SK-N-SH treated with all-trans-retinoic acid at 6 μM for 48 hours (cell line): ENCODE measurements at regions not wholly inside any gene's neighbourhood (a gene's known extent, or its start where the extent isn't known, plus 50 kb on each side); places are given as distances from the start of the nearest gene placed in this dataset.
"Not testable (repeated sequence)": the region's sequence is repeated elsewhere in the genome, so short reads cannot be mapped to it uniquely, and the experiment has no call there.

ENCODE experiments used
- ATAC-seq: fragments of 200-7000 bp; cut with Tn5 transposase; 3 replicates; pipeline ENCODE4 v1.9.1; 2020; ENCODE audit warnings: mild to moderate bottlenecking, moderate library complexity
- ARNTL ChIP-seq: fragments of 450-650 bp; formaldehyde crosslinking; IDR thresholded peaks from 2 replicates; pipeline ENCODE4 v1.5.0; 2020; ENCODE audit warnings: low read depth, mild to moderate bottlenecking, moderate library complexity, borderline replicate concordance
- BACH2 ChIP-seq: fragments of 250-450 bp; sonication (Bioruptor Pico); IDR thresholded peaks from 2 replicates; pipeline ENCODE4 v1.9.0; 2021; ENCODE audit warnings: mild to moderate bottlenecking, borderline replicate concordance
- CSDC2 ChIP-seq: fragments of 250-450 bp; sonication (Bioruptor Pico); IDR thresholded peaks from 2 replicates; pipeline ENCODE4 v1.5.0; 2020; ENCODE audit warnings: mild to moderate bottlenecking, moderate library complexity
- CSRNP3 ChIP-seq: fragments of 250-450 bp; sonication (Bioruptor Pico); IDR thresholded peaks from 2 replicates; pipeline ENCODE4 v1.5.1; 2021; ENCODE audit warnings: mild to moderate bottlenecking, moderate library complexity
- ESRRG ChIP-seq: fragments of 250-450 bp; sonication (Bioruptor Pico); IDR thresholded peaks from 2 replicates; pipeline ENCODE4 v1.6.1; 2021; ENCODE audit warnings: mild to moderate bottlenecking
- GLIS3 ChIP-seq: fragments of 250-450 bp; sonication (Bioruptor Pico); IDR thresholded peaks from 2 replicates; pipeline ENCODE4 v1.5.0; 2020; ENCODE audit warnings: mild to moderate bottlenecking, moderate library complexity
- ISL1 ChIP-seq: fragments of 250-450 bp; sonication (Bioruptor Pico); IDR thresholded peaks from 2 replicates; pipeline ENCODE4 v2.1.2; 2022; ENCODE audit warnings: mild to moderate bottlenecking, moderate library complexity
- OSR1 ChIP-seq: fragments of 250-450 bp; sonication (Bioruptor Pico); IDR thresholded peaks from 2 replicates; pipeline ENCODE4 v1.8.0; 2022; ENCODE audit warnings: moderate library complexity, mild to moderate bottlenecking, inconsistent platforms
- PATZ1 ChIP-seq: fragments of 250-450 bp; sonication (Bioruptor Pico); IDR thresholded peaks from 2 replicates; pipeline ENCODE4 v1.8.0; 2020; ENCODE audit warnings: mild to moderate bottlenecking, moderate library complexity, borderline replicate concordance
- POU6F1 ChIP-seq: fragments of 250-450 bp; sonication (Bioruptor Pico); IDR thresholded peaks from 2 replicates; pipeline ENCODE4 v1.8.0; 2021; ENCODE audit warnings: low read depth, mild to moderate bottlenecking, moderate library complexity, borderline replicate concordance
- PPARA ChIP-seq: fragments of 250-450 bp; sonication (Bioruptor Pico); IDR thresholded peaks from 2 replicates; pipeline ENCODE4 v1.5.0; 2020; ENCODE audit warnings: mild to moderate bottlenecking, borderline replicate concordance
- RARB ChIP-seq: fragments of 250-450 bp; sonication (Bioruptor Pico); IDR thresholded peaks from 2 replicates; pipeline ENCODE4 v1.8.0; 2021; ENCODE audit warnings: mild to moderate bottlenecking, moderate library complexity
- SNAI2 ChIP-seq: fragments of 250-450 bp; sonication (Bioruptor Pico); IDR thresholded peaks from 2 replicates; pipeline ENCODE4 v1.5.0; 2020; ENCODE audit warnings: mild to moderate bottlenecking, moderate library complexity
- TCF4 ChIP-seq: fragments of 250-450 bp; sonication (Bioruptor Pico); IDR thresholded peaks from 2 replicates; pipeline ENCODE4 v1.8.0; 2021; ENCODE audit warnings: mild to moderate bottlenecking, moderate library complexity, borderline replicate concordance
- TOX ChIP-seq: fragments of 250-450 bp; sonication (Bioruptor Pico); IDR thresholded peaks from 2 replicates; pipeline ENCODE4 v1.8.0; 2021; ENCODE audit warnings: mild to moderate bottlenecking, moderate library complexity, borderline replicate concordance
- TSHZ2 ChIP-seq: fragments of 250-450 bp; sonication (Bioruptor Pico); IDR thresholded peaks from 2 replicates; pipeline ENCODE4 v1.5.0; 2020; ENCODE audit warnings: mild to moderate bottlenecking, moderate library complexity
- ZC3H10 ChIP-seq: fragments of 250-450 bp; sonication (Bioruptor Pico); IDR thresholded peaks from 2 replicates; pipeline ENCODE4 v1.5.1; 2021; ENCODE audit warnings: mild to moderate bottlenecking, moderate library complexity
- ZFP3 ChIP-seq: fragments of 250-450 bp; sonication (Bioruptor Pico); IDR thresholded peaks from 2 replicates; pipeline ENCODE4 v1.5.0; 2020; ENCODE audit warnings: mild to moderate bottlenecking, moderate library complexity
- ZNF565 ChIP-seq: fragments of 450-650 bp; formaldehyde crosslinking; conservative IDR thresholded peaks from 2 replicates; pipeline ENCODE4 v1.5.0; 2020; ENCODE audit warnings: low read depth, mild to moderate bottlenecking, moderate library complexity
- ZNF70 ChIP-seq: fragments of 450-650 bp; formaldehyde crosslinking; IDR thresholded peaks from 2 replicates; pipeline ENCODE4 v1.5.0; 2020; ENCODE audit warnings: mild to moderate bottlenecking, moderate library complexity
- ZNF8 ChIP-seq: fragments of 450-650 bp; formaldehyde crosslinking; IDR thresholded peaks from 2 replicates; pipeline ENCODE4 v1.5.0; 2020; ENCODE audit warnings: mild to moderate bottlenecking, moderate library complexity
- TF ChIP-seq, protein P1 (sequence below): fragments of 250-450 bp; sonication (Bioruptor Pico); IDR thresholded peaks from 2 replicates; pipeline ENCODE4 v1.5.1; 2020; ENCODE audit warnings: low read depth, mild to moderate bottlenecking, moderate library complexity

DNA sequence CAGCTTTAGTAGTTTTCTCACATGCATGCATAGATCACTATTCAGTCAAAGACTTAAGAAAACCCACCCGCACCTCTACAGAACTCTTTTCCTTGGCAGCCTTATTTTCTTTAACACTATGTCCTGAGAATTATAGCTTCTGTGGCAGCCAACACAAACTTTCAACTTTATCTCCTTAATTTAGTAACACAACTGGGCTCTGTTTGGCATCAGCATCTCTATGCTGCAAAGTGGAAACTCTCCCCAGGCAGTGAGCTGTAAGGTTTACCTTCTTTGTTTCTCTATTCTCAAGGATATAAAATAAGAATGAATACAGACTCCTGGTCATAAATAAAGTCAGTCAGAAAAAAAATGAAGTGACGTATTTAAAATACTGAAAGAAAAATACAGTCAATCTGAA lies 115.2 kb upstream of the PPP1R9A start:
- TF ChIP-seq PATZ1 = no peak
- TF ChIP-seq BACH2 (CRISPR knock-in tag) = no peak
- no peak for TF ChIP-seq ZNF8 (CRISPR knock-in tag)
- no peak for TF ChIP-seq SNAI2 (CRISPR knock-in tag)
- TF ChIP-seq, protein P1, sequence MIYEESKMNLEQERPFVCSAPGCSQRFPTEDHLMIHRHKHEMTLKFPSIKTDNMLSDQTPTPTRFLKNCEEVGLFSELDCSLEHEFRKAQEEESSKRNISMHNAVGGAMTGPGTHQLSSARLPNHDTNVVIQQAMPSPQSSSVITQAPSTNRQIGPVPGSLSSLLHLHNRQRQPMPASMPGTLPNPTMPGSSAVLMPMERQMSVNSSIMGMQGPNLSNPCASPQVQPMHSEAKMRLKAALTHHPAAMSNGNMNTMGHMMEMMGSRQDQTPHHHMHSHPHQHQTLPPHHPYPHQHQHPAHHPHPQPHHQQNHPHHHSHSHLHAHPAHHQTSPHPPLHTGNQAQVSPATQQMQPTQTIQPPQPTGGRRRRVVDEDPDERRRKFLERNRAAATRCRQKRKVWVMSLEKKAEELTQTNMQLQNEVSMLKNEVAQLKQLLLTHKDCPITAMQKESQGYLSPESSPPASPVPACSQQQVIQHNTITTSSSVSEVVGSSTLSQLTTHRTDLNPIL (CRISPR knock-in tag) = no peak
- no peak for TF ChIP-seq CSDC2 (CRISPR knock-in tag)
- TF ChIP-seq ZNF70 = no peak
- TF ChIP-seq ARNTL (CRISPR knock-in tag) = no peak
- no peak for TF ChIP-seq TSHZ2 (CRISPR knock-in tag)
- no peak for TF ChIP-seq RARB
- TF ChIP-seq ZFP3 = no peak
- ATAC-seq = no peak

DNA sequence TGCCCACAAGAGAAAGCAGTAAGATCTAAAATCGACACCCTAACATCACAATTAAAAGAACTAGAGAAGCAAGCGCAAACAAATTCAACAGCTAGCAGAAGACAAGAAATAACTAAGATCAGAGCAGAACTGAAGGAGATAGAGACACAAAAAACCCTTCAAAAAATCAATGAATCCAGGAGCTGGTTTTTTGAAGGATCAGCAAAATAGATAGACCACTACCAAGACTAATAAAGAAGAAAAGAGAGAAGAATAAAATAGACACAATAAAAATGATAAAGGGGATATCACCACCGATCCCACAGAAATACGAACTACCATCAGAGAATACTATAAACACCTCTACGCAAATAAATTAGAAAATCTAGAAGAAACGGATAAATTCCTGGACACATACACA lies 110.0 kb upstream of the PPP1R9A start:
- not testable (repeated sequence) for ATAC-seq

- no peak for TF ChIP-seq TSHZ2 (CRISPR knock-in tag)
- TF ChIP-seq PPARA (CRISPR knock-in tag) = no peak
- TF ChIP-seq ISL1 (CRISPR knock-in tag) = no peak
- TF ChIP-seq OSR1 (CRISPR knock-in tag) = no peak
- TF ChIP-seq GLIS3 (CRISPR knock-in tag) = no peak
- TF ChIP-seq TCF4 = no peak
- TF ChIP-seq TOX (CRISPR knock-in tag) = no peak
- TF ChIP-seq POU6F1 (CRISPR knock-in tag) = no peak
- no peak for TF ChIP-seq ZNF70
- no peak for TF ChIP-seq SNAI2 (CRISPR knock-in tag)
- TF ChIP-seq ESRRG = no peak
- no peak for TF ChIP-seq ARNTL (CRISPR knock-in tag)
- no peak for TF ChIP-seq ZC3H10 (CRISPR knock-in tag)
- no peak for TF ChIP-seq CSRNP3
- TF ChIP-seq RARB = no peak
- TF ChIP-seq BACH2 (CRISPR knock-in tag) = no peak
- TF ChIP-seq ZNF565 (CRISPR knock-in tag) = no peak
- TF ChIP-seq ZFP3 = no peak
- TF ChIP-seq, protein P1 (CRISPR knock-in tag) = no peak
- no peak for ATAC-seq
Measured at GRCh38 chr7:94803821-94804220, 103.6 kb upstream of the PPP1R9A start.
